ENCODE measurements at regions not wholly inside any gene's neighbourhood (a gene's known extent, or its start where the extent isn't known, plus 50 kb on each side); places are given as distances from the start of the nearest gene placed in this dataset.

DNA sequence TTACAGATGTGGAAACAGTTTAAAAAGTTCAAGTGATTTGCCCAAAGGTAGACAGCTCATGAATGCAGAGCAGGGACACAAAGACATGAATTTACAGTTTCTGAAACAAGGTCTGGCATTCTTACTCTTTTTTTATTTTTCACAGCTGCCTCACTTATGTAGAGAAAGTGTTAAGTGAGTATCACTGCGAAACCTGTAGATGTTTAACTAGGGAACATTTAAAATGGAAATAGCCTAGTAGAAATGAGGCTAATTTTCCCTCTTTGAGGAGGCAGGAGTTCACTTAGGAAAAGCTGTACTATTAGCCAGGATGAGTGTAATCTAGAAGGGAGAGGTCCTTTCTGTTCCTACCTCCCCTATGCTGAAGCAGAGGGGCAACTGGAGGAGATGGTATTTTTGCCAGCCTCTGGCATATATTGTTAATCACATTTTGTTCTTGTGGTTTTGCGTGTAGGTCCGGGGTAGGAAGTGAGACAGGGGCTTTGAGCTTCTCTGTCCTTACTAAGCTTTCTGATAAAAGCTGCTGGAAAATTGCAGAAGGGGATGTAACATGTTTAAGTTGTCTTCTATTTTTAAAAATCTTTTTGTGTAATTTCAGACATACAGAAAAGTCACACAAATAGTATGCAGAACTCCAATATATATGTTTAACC, 492.8 kb upstream of the NR3C2 start:
- Histone ChIP-seq H2BK5ac (ENCODE audit: low read depth, low read length, poor library complexity) (no peak overlapping the region), H3K4ac (ENCODE audit: low read depth, low read length) (no peak overlapping the region), H3K36me3 (ENCODE audit: control insufficient read depth in 1 of 2, insufficient read depth in 2 of 2, low read length in 2 of 2) (no peaks in the 10 kb centered on the region), H2AFZ (ENCODE audit: insufficient read depth, low read length, poor library complexity) (no peak overlapping the region), H4K91ac (ENCODE audit: low read depth, low read length) (no peak overlapping the region), H3K14ac (ENCODE audit: low read length) (no peak overlapping the region), H3K4me2 (ENCODE audit: low read length) (no peak overlapping the region), H3K79me2 (ENCODE audit: control insufficient read depth, insufficient read depth, low read length, poor library complexity) (no peaks in the 10 kb centered on the region), H2BK120ac (ENCODE audit: insufficient read depth, low read length, poor library complexity) (no peak overlapping the region), H3K23ac (ENCODE audit: low read length) (no peak overlapping the region), H3K79me1 (ENCODE audit: low read length) (no peaks in the 10 kb centered on the region), H4K12ac (ENCODE audit: low read depth, low read length) (no peak overlapping the region), H2AK5ac (ENCODE audit: low read length) (no peak overlapping the region), H2BK12ac (ENCODE audit: low read length) (no peak overlapping the region), H4K8ac (ENCODE audit: low read depth, low read length) (no peak overlapping the region), H3K27ac (ENCODE audit: low read depth, low read length) (no peak overlapping the region), H3K18ac (ENCODE audit: low read length) (no peak overlapping the region), H3K27me3 (ENCODE audit: insufficient read depth, low read length) (no peaks in the 10 kb centered on the region), H3K4me3 (ENCODE audit: low read depth, low read length) (no peak overlapping the region), H3K9me3 (ENCODE audit: insufficient read depth, low read depth, low read length) (peaks cover 1% of the 10 kb centered on the region), H3K4me1 (ENCODE audit: control insufficient read depth in 1 of 2, insufficient read depth in 2 of 2, low read length in 2 of 2) (no peaks in the 10 kb centered on the region), H3K9ac (ENCODE audit: low read length) (no peak overlapping the region)
- no peak for DNase-seq
- no CpG with 5 or more reads among the region's 3 CpGs for WGBS (ENCODE audit: extremely low coverage, insufficient coverage, insufficient read length)

GRCh38 chr4:148926276-148927260, 484.4 kb upstream of the NR3C2 start:
- no peak overlapping the region for H2BK12ac ChIP-seq (ENCODE audit: low read length)

DNA sequence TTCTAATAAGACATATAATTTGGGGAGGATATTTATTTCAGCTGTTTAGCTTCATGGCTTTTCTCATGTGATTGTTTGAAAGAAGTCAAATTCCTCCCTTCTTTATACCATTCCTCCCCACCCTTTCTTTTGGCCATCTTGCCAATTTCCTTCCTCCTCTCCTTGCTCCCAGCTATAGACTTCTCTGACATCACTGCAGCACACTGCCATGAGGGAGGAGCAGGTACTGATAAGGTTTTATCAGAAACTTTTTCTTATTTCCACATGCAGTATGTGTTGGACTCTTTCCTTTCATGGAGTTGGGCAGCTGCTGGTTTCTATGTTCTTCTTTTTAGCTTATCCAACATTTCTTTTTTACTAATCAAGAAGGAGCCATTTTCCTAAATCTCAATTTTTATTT, 481.7 kb upstream of the NR3C2 start:
- DNase-seq: no peak
- Histone ChIP-seq H3K9me3 (ENCODE audit: insufficient read depth, low read depth, low read length) (no peaks in the 10 kb centered on the region), H3K79me1 (ENCODE audit: low read length) (no peaks in the 10 kb centered on the region), H3K36me3 (ENCODE audit: control insufficient read depth in 1 of 2, insufficient read depth in 2 of 2, low read length in 2 of 2) (no peaks in the 10 kb centered on the region), H3K27me3 (ENCODE audit: insufficient read depth, low read length) (no peaks in the 10 kb centered on the region), H4K8ac (ENCODE audit: low read depth, low read length) (no peak overlapping the region), H3K79me2 (ENCODE audit: control insufficient read depth, insufficient read depth, low read length, poor library complexity) (no peaks in the 10 kb centered on the region), H2AFZ (ENCODE audit: insufficient read depth, low read length, poor library complexity) (no peak overlapping the region), H2BK12ac (ENCODE audit: low read length) (no peak overlapping the region), H2BK5ac (ENCODE audit: low read depth, low read length, poor library complexity) (no peak overlapping the region), H4K91ac (ENCODE audit: low read depth, low read length) (no peak overlapping the region), H3K27ac (ENCODE audit: low read depth, low read length) (no peak overlapping the region), H2AK5ac (ENCODE audit: low read length) (no peak overlapping the region), H4K12ac (ENCODE audit: low read depth, low read length) (no peak overlapping the region), H3K23ac (ENCODE audit: low read length) (no peak overlapping the region), H3K4ac (ENCODE audit: low read depth, low read length) (no peak overlapping the region), H3K18ac (ENCODE audit: low read length) (no peak overlapping the region), H3K14ac (ENCODE audit: low read length) (no peak overlapping the region), H3K4me2 (ENCODE audit: low read length) (no peak overlapping the region), H3K4me1 (ENCODE audit: control insufficient read depth in 1 of 2, insufficient read depth in 2 of 2, low read length in 2 of 2) (no peaks in the 10 kb centered on the region), H3K4me3 (ENCODE audit: low read depth, low read length) (no peak overlapping the region), H3K9ac (ENCODE audit: low read length) (no peak overlapping the region), H2BK120ac (ENCODE audit: insufficient read depth, low read length, poor library complexity) (no peak overlapping the region)

More at GRCh38 chr4:148926276-148927260, 484.4 kb upstream of the NR3C2 start:
- Histone ChIP-seq H3K79me2 (ENCODE audit: control insufficient read depth, insufficient read depth, low read length, poor library complexity) (no peaks in the 10 kb centered on the region), H4K91ac (ENCODE audit: low read depth, low read length) (no peak overlapping the region), H3K23ac (ENCODE audit: low read length) (no peak overlapping the region), H4K12ac (ENCODE audit: low read depth, low read length) (no peak overlapping the region), H2BK5ac (ENCODE audit: low read depth, low read length, poor library complexity) (no peak overlapping the region), H3K9ac (ENCODE audit: low read length) (no peak overlapping the region), H3K4me2 (ENCODE audit: low read length) (no peak overlapping the region), H2BK120ac (ENCODE audit: insufficient read depth, low read length, poor library complexity) (no peak overlapping the region), H2AK5ac (ENCODE audit: low read length) (no peak overlapping the region), H3K79me1 (ENCODE audit: low read length) (no peaks in the 10 kb centered on the region), H3K18ac (ENCODE audit: low read length) (no peak overlapping the region), H3K4ac (ENCODE audit: low read depth, low read length) (no peak overlapping the region), H4K8ac (ENCODE audit: low read depth, low read length) (no peak overlapping the region), H3K4me3 (ENCODE audit: low read depth, low read length) (no peak overlapping the region), H3K14ac (ENCODE audit: low read length) (no peak overlapping the region), H3K27me3 (ENCODE audit: insufficient read depth, low read length) (no peaks in the 10 kb centered on the region), H3K9me3 (ENCODE audit: insufficient read depth, low read depth, low read length) (no peaks in the 10 kb centered on the region), H3K27ac (ENCODE audit: low read depth, low read length) (no peak overlapping the region), H3K36me3 (ENCODE audit: control insufficient read depth in 1 of 2, insufficient read depth in 2 of 2, low read length in 2 of 2) (no peaks in the 10 kb centered on the region), H3K4me1 (ENCODE audit: control insufficient read depth in 1 of 2, insufficient read depth in 2 of 2, low read length in 2 of 2) (no peaks in the 10 kb centered on the region), H2AFZ (ENCODE audit: insufficient read depth, low read length, poor library complexity) (no peak overlapping the region)
- no CpG with 5 or more reads among the region's 3 CpGs for WGBS (ENCODE audit: extremely low coverage, insufficient coverage, insufficient read length)
- peak; percentile 17 to 53 for DNase-seq

GRCh38 chr4:148922497-148922896, 480.3 kb upstream of the NR3C2 start:
- Histone ChIP-seq H3K23ac (ENCODE audit: low read length) (no peak overlapping the region), H3K4me2 (ENCODE audit: low read length) (no peak overlapping the region), H2AK5ac (ENCODE audit: low read length) (no peak overlapping the region), H4K91ac (ENCODE audit: low read depth, low read length) (no peak overlapping the region), H3K27ac (ENCODE audit: low read depth, low read length) (no peak overlapping the region), H3K4ac (ENCODE audit: low read depth, low read length) (no peak overlapping the region), H2AFZ (ENCODE audit: insufficient read depth, low read length, poor library complexity) (no peak overlapping the region), H3K36me3 (ENCODE audit: control insufficient read depth in 1 of 2, insufficient read depth in 2 of 2, low read length in 2 of 2) (no peaks in the 10 kb centered on the region), H3K79me1 (ENCODE audit: low read length) (no peaks in the 10 kb centered on the region), H2BK120ac (ENCODE audit: insufficient read depth, low read length, poor library complexity) (no peak overlapping the region), H3K14ac (ENCODE audit: low read length) (no peak overlapping the region), H2BK5ac (ENCODE audit: low read depth, low read length, poor library complexity) (no peak overlapping the region), H3K79me2 (ENCODE audit: control insufficient read depth, insufficient read depth, low read length, poor library complexity) (no peaks in the 10 kb centered on the region), H3K4me1 (ENCODE audit: control insufficient read depth in 1 of 2, insufficient read depth in 2 of 2, low read length in 2 of 2) (no peaks in the 10 kb centered on the region), H3K18ac (ENCODE audit: low read length) (no peak overlapping the region), H3K9ac (ENCODE audit: low read length) (no peak overlapping the region), H4K8ac (ENCODE audit: low read depth, low read length) (no peak overlapping the region), H2BK12ac (ENCODE audit: low read length) (no peak overlapping the region), H3K4me3 (ENCODE audit: low read depth, low read length) (no peak overlapping the region), H3K9me3 (ENCODE audit: insufficient read depth, low read depth, low read length) (no peaks in the 10 kb centered on the region), H4K12ac (ENCODE audit: low read depth, low read length) (no peak overlapping the region), H3K27me3 (ENCODE audit: insufficient read depth, low read length) (no peaks in the 10 kb centered on the region)
- no peak for DNase-seq
- no CpG with 5 or more reads among the region's 1 CpG for WGBS (ENCODE audit: extremely low coverage, insufficient coverage, insufficient read length)

Measured in trophoblast cell (in vitro differentiated cells and primary cell).